B cell (primary cell): ENCODE measurements at regions not wholly inside any gene's neighbourhood (a gene's known extent, or its start where the extent isn't known, plus 50 kb on each side); places are given as distances from the start of the nearest gene placed in this dataset.

ENCODE experiments used
- ATAC-seq: fragments of 200-7000 bp; cut with Tn5 transposase; one replicate; pipeline ENCODE4 v1.10.0; 2021; ENCODE audit warnings: low read depth, mild to moderate bottlenecking, moderate number of reproducible peaks, moderate library complexity
- CTCF ChIA-PET: fragments of 350-600 bp; sonication (Branson Sonifier 250); formaldehyde crosslinking; loops from one replicate; lab custom pipeline; 2021; ENCODE audit warnings: antibody characterized with exemption, inconsistent platforms; lab: Charles Lee
- POLR2A ChIA-PET: fragments of 350-600 bp; sonication (Branson Sonifier 250); formaldehyde crosslinking; loops from one replicate; lab custom pipeline; 2021; ENCODE audit warnings: antibody characterized with exemption; lab: Charles Lee
- DNase-seq: peaks from one replicate; pipeline ENCODE4 v3.0.0; 2013
- H2AFZ ChIP-seq: 2 replicates; pipeline ENCODE4 v1.6.1; 2012; ENCODE audit warnings: mild to moderate bottlenecking, low read depth, low read length; ENCODE audit not compliant: insufficient read depth, poor library complexity, severe bottlenecking
- H3K27ac ChIP-seq, 2 donors: 1 replicate in 1 of 2; 2 replicates in 1 of 2; pipeline ENCODE4 v1.5.1; 2012 to 2013; ENCODE audit warnings: low read length in 2 of 2, mild to moderate bottlenecking in 2 of 2, moderate library complexity in 1 of 2
- H3K27me3 ChIP-seq, 4 experiments: fragments of 200-600 bp in 1 of 4; sonication (generic) in 1 of 4; replicated peaks in 1 of 4; 1 replicate in 2 of 4; 2 replicates in 2 of 4; pipeline versions ENCODE4 v1.6.1 to v1.7.0; 2013 to 2016; ENCODE audit warnings: low read length in 3 of 4, mild to moderate bottlenecking in 2 of 4, mixed read lengths in 1 of 4, moderate library complexity in 1 of 4; ENCODE audit not compliant: insufficient read depth in 4 of 4, control insufficient read depth in 3 of 4; ENCODE audit errors: control extremely low read depth in 1 of 4
- H3K36me3 ChIP-seq, 2 experiments: replicated peaks in 1 of 2; 1 replicate in 1 of 2; 2 replicates in 1 of 2; pipeline versions ENCODE4 v1.6.1 to v1.7.1; 2013; ENCODE audit warnings: low read length in 1 of 2; ENCODE audit not compliant: insufficient read depth in 2 of 2, control insufficient read depth in 1 of 2; ENCODE audit errors: control extremely low read depth in 1 of 2, extremely low read depth in 1 of 2
- H3K4me1 ChIP-seq, 2 donors: fragments of 200-600 bp in 1 of 2; sonication (generic) in 1 of 2; 1 replicate in 1 of 2; 2 replicates in 1 of 2; pipeline versions ENCODE4 v1.5.1 to v1.6.1; 2013 to 2017; ENCODE audit warnings: low read length in 2 of 2; ENCODE audit not compliant: control insufficient read depth in 2 of 2, insufficient read depth in 2 of 2
- H3K4me2 ChIP-seq: replicated peaks from 2 replicates; pipeline ENCODE3; 2012; ENCODE audit warnings: mild to moderate bottlenecking, low read depth, low read length; ENCODE audit not compliant: poor library complexity, severe bottlenecking
- H3K4me3 ChIP-seq, 5 experiments: fragments of 200-600 bp in 1 of 5; sonication (generic) in 1 of 5; 1 replicate in 3 of 5; 2 replicates in 2 of 5; pipeline versions ENCODE4 v1.5.1 to v1.7.0; 2011 to 2016; ENCODE audit warnings: low read length in 4 of 5, mild to moderate bottlenecking in 4 of 5, low read depth in 2 of 5, control low read depth in 1 of 5, moderate library complexity in 1 of 5; ENCODE audit not compliant: insufficient read depth in 1 of 5; ENCODE audit errors: control extremely low read depth in 1 of 5, extremely low read depth in 1 of 5
- H3K79me2 ChIP-seq: fragments of 200-600 bp; sonication (generic); one replicate; pipeline ENCODE4 v1.6.0; 2016; ENCODE audit warnings: low read length; ENCODE audit not compliant: control insufficient read depth, insufficient read depth
- H3K9ac ChIP-seq: fragments of 200-600 bp; sonication (generic); 2 replicates; pipeline ENCODE4 v1.6.1; 2017; ENCODE audit warnings: mild to moderate bottlenecking, low read length, moderate library complexity
- H3K9me3 ChIP-seq, 3 donors: one replicate each; pipeline versions ENCODE4 v1.6.1 to v1.7.1; 2013; ENCODE audit warnings: low read length in 2 of 3; ENCODE audit not compliant: control insufficient read depth in 2 of 3, insufficient read depth in 1 of 3; ENCODE audit errors: control extremely low read depth in 1 of 3
- H4K20me1 ChIP-seq: 2 replicates; pipeline ENCODE4 v1.6.0; 2012; ENCODE audit warnings: mild to moderate bottlenecking, low read length; ENCODE audit not compliant: insufficient read depth, control insufficient read depth, poor library complexity, severe bottlenecking
- H3K27ac Mint-ChIP-seq: one replicate; pipeline ENCODE4 v1.8.0; 2021; ENCODE audit warnings: mixed read lengths
- H3K27me3 Mint-ChIP-seq: one replicate; pipeline ENCODE4 v1.8.0; 2021; ENCODE audit warnings: mixed read lengths
- H3K4me1 Mint-ChIP-seq: one replicate; pipeline ENCODE4 v1.8.0; 2021; ENCODE audit warnings: mixed read lengths
- H3K4me3 Mint-ChIP-seq: one replicate; pipeline ENCODE4 v1.8.0; 2021; ENCODE audit warnings: mixed read lengths
- H3K9me3 Mint-ChIP-seq: one replicate; pipeline ENCODE4 v1.8.0; 2022; ENCODE audit warnings: mixed read lengths; ENCODE audit not compliant: insufficient read depth
- EZH2 ChIP-seq: IDR thresholded peaks from 2 replicates; pipeline ENCODE4 v1.6.1; 2012; ENCODE audit warnings: borderline replicate concordance, low read depth, mild to moderate bottlenecking, moderate library complexity, low read length; ENCODE audit not compliant: insufficient read depth, poor library complexity, severe bottlenecking
- WGBS: methylation state at CpG from one replicate; pipeline ENCODE4 v1.1.5; 2013; ENCODE audit warnings: missing lambda C conversion rate; ENCODE audit not compliant: insufficient coverage; 5-methylcytosine and 5-hydroxymethylcytosine counted together
- intact Hi-C: fragments of 100-400 bp; cut with micrococcal nuclease; formaldehyde crosslinking; loops from one replicate; pipeline ENCODE4 v1.10.0; 2022
- TF ChIP-seq, protein P1 (sequence below): fragments of 200-600 bp; IDR thresholded peaks from one replicate; pipeline ENCODE4 v1.8.0; 2022; ENCODE audit warnings: antibody characterized with exemption, mild to moderate bottlenecking

DNA sequence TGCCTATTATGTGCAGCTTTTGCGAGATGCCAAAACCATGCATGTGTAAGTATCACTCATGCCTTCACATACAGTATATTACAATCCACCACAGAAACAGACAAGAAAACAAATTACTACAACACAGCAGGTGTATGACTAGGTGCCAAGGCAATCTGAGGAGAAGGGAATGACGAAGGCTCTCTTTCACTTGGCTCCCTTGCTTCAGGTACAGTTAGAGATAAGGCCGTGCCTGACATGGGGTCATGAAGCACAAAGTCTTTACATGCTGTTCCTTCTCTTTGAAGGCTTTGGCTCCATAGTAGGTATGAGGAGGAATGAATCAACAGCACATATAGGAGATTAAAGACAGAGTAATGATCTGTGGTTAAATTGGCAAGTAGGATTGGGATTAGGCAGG lies 65.2 kb upstream of the FSHB start:
- intact Hi-C loops, result no loop called here
- no peaks in the 10 kb centered on the region for H3K4me1 Mint-ChIP-seq
- H3K4me3 ChIP-seq, result no peak overlapping the region
- ChIA-PET CTCF (interaction anchor here (1.3 kb wide), 1 partner anchor 22 kb away, joined by 5 read pairs; no protein-coding TSS in a partner anchor), POLR2A (no interaction called here)
- no peak overlapping the region for H3K4me3 Mint-ChIP-seq
- no peaks in the 10 kb centered on the region for H3K36me3 ChIP-seq
- 93% methylated on average over 2 of the region's 3 CpGs for WGBS
- no peaks in the 10 kb centered on the region for H3K27me3 ChIP-seq
- H3K9me3 ChIP-seq, result no peaks in the 10 kb centered on the region
- H3K4me2 ChIP-seq, result no peak overlapping the region
- H3K9me3 Mint-ChIP-seq, result peaks cover 3% of the 10 kb centered on the region
- TF ChIP-seq, protein P1, sequence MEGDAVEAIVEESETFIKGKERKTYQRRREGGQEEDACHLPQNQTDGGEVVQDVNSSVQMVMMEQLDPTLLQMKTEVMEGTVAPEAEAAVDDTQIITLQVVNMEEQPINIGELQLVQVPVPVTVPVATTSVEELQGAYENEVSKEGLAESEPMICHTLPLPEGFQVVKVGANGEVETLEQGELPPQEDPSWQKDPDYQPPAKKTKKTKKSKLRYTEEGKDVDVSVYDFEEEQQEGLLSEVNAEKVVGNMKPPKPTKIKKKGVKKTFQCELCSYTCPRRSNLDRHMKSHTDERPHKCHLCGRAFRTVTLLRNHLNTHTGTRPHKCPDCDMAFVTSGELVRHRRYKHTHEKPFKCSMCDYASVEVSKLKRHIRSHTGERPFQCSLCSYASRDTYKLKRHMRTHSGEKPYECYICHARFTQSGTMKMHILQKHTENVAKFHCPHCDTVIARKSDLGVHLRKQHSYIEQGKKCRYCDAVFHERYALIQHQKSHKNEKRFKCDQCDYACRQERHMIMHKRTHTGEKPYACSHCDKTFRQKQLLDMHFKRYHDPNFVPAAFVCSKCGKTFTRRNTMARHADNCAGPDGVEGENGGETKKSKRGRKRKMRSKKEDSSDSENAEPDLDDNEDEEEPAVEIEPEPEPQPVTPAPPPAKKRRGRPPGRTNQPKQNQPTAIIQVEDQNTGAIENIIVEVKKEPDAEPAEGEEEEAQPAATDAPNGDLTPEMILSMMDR, result no peak
- no peak for TF ChIP-seq EZH2
- no peak overlapping the region for H3K27ac ChIP-seq
- no peak for ATAC-seq
- H3K4me1 ChIP-seq, result no peaks in the 10 kb centered on the region
- no peak overlapping the region for H3K9ac ChIP-seq
- no peak overlapping the region for H3K27ac Mint-ChIP-seq
- no peaks in the 10 kb centered on the region for H3K79me2 ChIP-seq
- H3K27me3 Mint-ChIP-seq, result peaks cover 5% of the 10 kb centered on the region
- no peak overlapping the region for H2AFZ ChIP-seq
- H4K20me1 ChIP-seq, result no peaks in the 10 kb centered on the region
- DNase-seq, result no peak

DNA sequence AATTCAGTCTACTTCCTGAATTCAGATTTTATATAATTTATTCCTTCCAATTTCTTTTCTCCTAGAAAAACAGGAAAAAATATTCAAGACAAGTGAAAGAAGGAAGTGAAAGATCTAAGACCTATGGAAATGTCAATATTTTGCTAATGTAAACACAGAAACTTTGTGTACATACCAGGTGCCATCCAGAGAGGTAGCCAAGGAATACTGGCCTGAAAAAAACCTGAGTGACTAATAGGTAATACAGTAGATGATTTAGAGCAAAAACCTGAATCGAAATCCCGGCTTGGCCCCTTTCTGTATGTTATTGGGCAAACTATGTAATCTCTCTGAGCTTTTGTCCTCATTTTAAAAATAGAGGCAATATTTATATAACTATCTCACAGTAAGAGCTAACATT lies 59.2 kb upstream of the FSHB start:
- intact Hi-C loops, result no loop called here
- Histone ChIP-seq H4K20me1 (no peaks in the 10 kb centered on the region), H3K27ac (no peak overlapping the region), H3K27me3 (no peaks in the 10 kb centered on the region), H3K4me1 (no peaks in the 10 kb centered on the region), H2AFZ (no peak overlapping the region), H3K4me3 (no peak overlapping the region), H3K4me2 (no peak overlapping the region), H3K9me3 (no peaks in the 10 kb centered on the region), H3K36me3 (no peaks in the 10 kb centered on the region), H3K79me2 (no peaks in the 10 kb centered on the region), H3K9ac (no peak overlapping the region)
- DNase-seq (no peak), ATAC-seq (no peak)
- ChIA-PET CTCF (interaction anchor here (1.2 kb wide), 1 partner anchor 30 kb away, joined by 4 read pairs; no protein-coding TSS in a partner anchor), POLR2A (no interaction called here)
- Mint-ChIP-seq H3K4me1 (no peaks in the 10 kb centered on the region), H3K4me3 (no peak overlapping the region), H3K27me3 (peaks cover 3% of the 10 kb centered on the region), H3K9me3 (peaks cover 4% of the 10 kb centered on the region), H3K27ac (no peak overlapping the region)
- no CpG with 5 or more reads among the region's 2 CpGs for WGBS
- TF ChIP-seq EZH2, result no peak
- TF ChIP-seq, protein P1, result no peak
